ENCODE measurements at regions not wholly inside any gene's neighbourhood (a gene's known extent, or its start where the extent isn't known, plus 50 kb on each side); places are given as distances from the start of the nearest gene placed in this dataset.

GRCh38 chr13:112152846-112153245 is 85.9 kb downstream of the SOX1 start:
- no peak overlapping the region for H3K4me3 ChIP-seq
- no peak for TF ChIP-seq CTCF (IDR thresholded peaks at IDR 0.05)
- H3K4me1 ChIP-seq (ENCODE audit: low read depth), result no peaks in the 10 kb centered on the region
- ATAC-seq (no peak), DNase-seq (no peak)
- intact Hi-C loops (cut with DNase I, micrococcal nuclease), result no loop called here
- H3K36me3 ChIP-seq (ENCODE audit: low read depth), result no peaks in the 10 kb centered on the region
- H3K9me3 ChIP-seq, result no peaks in the 10 kb centered on the region

- ATAC-seq (peak; percentile 22), DNase-seq (no peak)
- intact Hi-C loops (cut with DNase I, micrococcal nuclease), result no loop called here
- H3K4me3 ChIP-seq, result no peak overlapping the region
- H3K4me1 ChIP-seq (ENCODE audit: low read depth), result no peaks in the 10 kb centered on the region
- TF ChIP-seq CTCF (IDR thresholded peaks at IDR 0.05), result no peak
- no peaks in the 10 kb centered on the region for H3K9me3 ChIP-seq
- H3K36me3 ChIP-seq (ENCODE audit: low read depth), result no peaks in the 10 kb centered on the region
Measured at GRCh38 chr13:112153364-112153763, 86.4 kb downstream of the SOX1 start.

GRCh38 chr13:112153846-112154245 is 86.9 kb downstream of the SOX1 start:
- Histone ChIP-seq H3K4me3 (no peak overlapping the region), H3K36me3 (ENCODE audit: low read depth) (no peaks in the 10 kb centered on the region), H3K9me3 (no peaks in the 10 kb centered on the region), H3K4me1 (ENCODE audit: low read depth) (peaks cover under 1% of the 10 kb centered on the region)
- intact Hi-C loops (cut with DNase I, micrococcal nuclease), result no loop called here
- no peak for TF ChIP-seq CTCF (IDR thresholded peaks at IDR 0.05)
- DNase-seq (no peak), ATAC-seq (peak; percentile 15)

GRCh38 chr13:112154301-112155060 is 87.5 kb downstream of the SOX1 start:
- Histone ChIP-seq H3K9me3 (no peaks in the 10 kb centered on the region), H3K4me1 (ENCODE audit: low read depth) (peaks cover 7% of the 10 kb centered on the region), H3K4me3 (no peak overlapping the region), H3K36me3 (ENCODE audit: low read depth) (no peaks in the 10 kb centered on the region)
- TF ChIP-seq CTCF (IDR thresholded peaks at IDR 0.05), result no peak
- ATAC-seq (no peak), DNase-seq (no peak)
- intact Hi-C loops (cut with DNase I, micrococcal nuclease), result no loop called here

GRCh38 chr13:112158961-112159360 is 92.0 kb downstream of the SOX1 start:
- intact Hi-C loops (cut with DNase I, micrococcal nuclease), result no loop called here
- Histone ChIP-seq H3K36me3 (ENCODE audit: low read depth) (no peaks in the 10 kb centered on the region), H3K4me3 (no peak overlapping the region), H3K9me3 (no peaks in the 10 kb centered on the region), H3K4me1 (ENCODE audit: low read depth) (peaks cover 7% of the 10 kb centered on the region)
- TF ChIP-seq CTCF (IDR thresholded peaks at IDR 0.05), result no peak
- ATAC-seq, result peak; percentile 32
- no peak for DNase-seq
